Right cardiac atrium (tissue), 5 donors: ENCODE measurements at regions not wholly inside any gene's neighbourhood (a gene's known extent, or its start where the extent isn't known, plus 50 kb on each side); places are given as distances from the start of the nearest gene placed in this dataset.

Experiments used
- ATAC-seq, 2 donors: fragments of 200-7000 bp; cut with Tn5 transposase; one replicate each; pipeline versions ENCODE4 v1.8.0 to v1.9.1; 2020; ENCODE audit warnings: moderate library complexity in 2 of 2, mild to moderate bottlenecking in 1 of 2
- DNase-seq, 3 donors: peaks; one replicate each; pipeline ENCODE4 v3.0.0-alpha.2; 2020
- H3K27ac ChIP-seq: one replicate; pipeline ENCODE4 v1.5.1; 2013; ENCODE audit warnings: mild to moderate bottlenecking, low read length, control low read depth, moderate library complexity
- H3K27me3 ChIP-seq: one replicate; pipeline ENCODE4 v1.6.1; 2013; ENCODE audit not compliant: control insufficient read depth, insufficient read depth
- H3K4me1 ChIP-seq: one replicate; pipeline ENCODE4 v1.6.1; 2013; ENCODE audit warnings: low read length; ENCODE audit not compliant: control insufficient read depth, insufficient read depth
- H3K4me3 ChIP-seq: one replicate; pipeline ENCODE4 v1.5.1; 2013; ENCODE audit warnings: low read length, control low read depth
- H3K9me3 ChIP-seq: one replicate; pipeline ENCODE4 v1.6.1; 2013; ENCODE audit warnings: low read length; ENCODE audit not compliant: control insufficient read depth
- WGBS: extraction: QIAGEN DNeasy Blood & Tissue Kit; methylation state at CpG from one replicate; pipeline ENCODE4 v1.1.7; 2013; 5-methylcytosine and 5-hydroxymethylcytosine counted together
- intact Hi-C, 4 donors: fragments of 100-400 bp; cut with DNase I; formaldehyde crosslinking; loops; one replicate each; pipeline versions ENCODE4 v1.11.0 to v1.14.0; 2022 to 2023
- donor health status: healthy with polysubstance abuse.
- donor health status: DM: no; HTN: yes; CAD: no.
- donor health status: DM: no; HTN: no; CAD: no.
- donor health status: DM: no; HTN: yes; CAD: no; lungs with severe emphysema.
- donor health status: DM: yes; HTN: yes; CAD: no.

- no peak for ATAC-seq
- intact Hi-C loops = no loop called here
- Histone ChIP-seq H3K4me1 (no peaks in the 10 kb centered on the region), H3K27me3 (no peaks in the 10 kb centered on the region), H3K9me3 (no peaks in the 10 kb centered on the region), H3K4me3 (no peak overlapping the region), H3K27ac (no peak overlapping the region)
- WGBS = 77% methylated on average over 1 of the region's 1 CpG
- no peak for DNase-seq
These were observed 2371.7 kb upstream of the C9orf72 start for GRCh38 chr9:29945012-29945411.

- WGBS = 61% methylated on average over 2 of the region's 2 CpGs
- DNase-seq (no peak), ATAC-seq (no peak)
- Histone ChIP-seq H3K4me3 (no peak overlapping the region), H3K27me3 (no peaks in the 10 kb centered on the region), H3K4me1 (no peaks in the 10 kb centered on the region), H3K9me3 (no peaks in the 10 kb centered on the region), H3K27ac (no peak overlapping the region)
- intact Hi-C loops = no loop called here
These were observed 2385.2 kb upstream of the C9orf72 start for GRCh38 chr9:29958469-29958868.

GRCh38 chr9:29965834-29966233 lies 2392.6 kb upstream of the C9orf72 start:
- Histone ChIP-seq H3K27me3 (no peaks in the 10 kb centered on the region), H3K27ac (no peak overlapping the region), H3K4me3 (no peak overlapping the region), H3K9me3 (no peaks in the 10 kb centered on the region), H3K4me1 (no peaks in the 10 kb centered on the region)
- intact Hi-C loops = no loop called here
- DNase-seq (no peak), ATAC-seq (no peak)
- WGBS = 57% methylated on average over 6 of the region's 6 CpGs

GRCh38 chr9:29966247-29966646 lies 2393.0 kb upstream of the C9orf72 start:
- Histone ChIP-seq H3K27ac (no peak overlapping the region), H3K4me3 (no peak overlapping the region), H3K9me3 (no peaks in the 10 kb centered on the region), H3K4me1 (no peaks in the 10 kb centered on the region), H3K27me3 (no peaks in the 10 kb centered on the region)
- WGBS = 43% methylated on average over 2 of the region's 2 CpGs
- no peak for DNase-seq
- intact Hi-C loops = no loop called here
- ATAC-seq = no peak

GRCh38 chr9:29968831-29969230 lies 2395.6 kb upstream of the C9orf72 start:
- Histone ChIP-seq H3K27ac (no peak overlapping the region), H3K27me3 (no peaks in the 10 kb centered on the region), H3K4me3 (no peak overlapping the region), H3K4me1 (no peaks in the 10 kb centered on the region), H3K9me3 (no peaks in the 10 kb centered on the region)
- intact Hi-C loops = no loop called here
- ATAC-seq = no peak
- 97% methylated on average over 3 of the region's 3 CpGs for WGBS
- DNase-seq = no peak

- no peak for DNase-seq
- no peak overlapping the region for H3K27ac ChIP-seq
- no peak overlapping the region for H3K4me3 ChIP-seq
- WGBS = 84% methylated on average over 5 of the region's 5 CpGs
- H3K4me1 ChIP-seq = no peaks in the 10 kb centered on the region
- no peak for ATAC-seq
- intact Hi-C loops = no loop called here
- no peaks in the 10 kb centered on the region for H3K27me3 ChIP-seq
- H3K9me3 ChIP-seq = no peaks in the 10 kb centered on the region
These were observed 2396.1 kb upstream of the C9orf72 start for GRCh38 chr9:29969408-29969807.

- 85% methylated on average over 15 of the region's 15 CpGs for WGBS
- H3K27me3 ChIP-seq = no peaks in the 10 kb centered on the region
- no peak overlapping the region for H3K4me3 ChIP-seq
- no peaks in the 10 kb centered on the region for H3K4me1 ChIP-seq
- ATAC-seq (no peak), DNase-seq (peak in 1 of 3 donors; percentile 40)
- H3K9me3 ChIP-seq = no peaks in the 10 kb centered on the region
- intact Hi-C loops = no loop called here
- H3K27ac ChIP-seq = no peak overlapping the region
These were observed 2396.8 kb upstream of the C9orf72 start for GRCh38 chr9:29969856-29970647.

GRCh38 chr9:29974197-29974596 lies 2400.9 kb upstream of the C9orf72 start:
- DNase-seq (no peak), ATAC-seq (no peak)
- Histone ChIP-seq H3K4me3 (no peak overlapping the region), H3K4me1 (no peaks in the 10 kb centered on the region), H3K27ac (no peak overlapping the region), H3K27me3 (no peaks in the 10 kb centered on the region), H3K9me3 (no peaks in the 10 kb centered on the region)
- 62% methylated on average over 1 of the region's 1 CpG for WGBS
- intact Hi-C loops = no loop called here

GRCh38 chr9:29976981-29977380 lies 2403.7 kb upstream of the C9orf72 start:
- intact Hi-C loops = no loop called here
- Histone ChIP-seq H3K9me3 (no peaks in the 10 kb centered on the region), H3K4me3 (no peak overlapping the region), H3K27me3 (no peaks in the 10 kb centered on the region), H3K27ac (no peak overlapping the region), H3K4me1 (no peaks in the 10 kb centered on the region)
- no peak for DNase-seq
- ATAC-seq = no peak
- WGBS = 63% methylated on average over 4 of the region's 4 CpGs

GRCh38 chr9:29981013-29981412 lies 2403.4 kb upstream of the ACO1 start:
- WGBS = 66% methylated on average over 4 of the region's 4 CpGs
- no peaks in the 10 kb centered on the region for H3K9me3 ChIP-seq
- H3K4me1 ChIP-seq = no peaks in the 10 kb centered on the region
- H3K4me3 ChIP-seq = no peak overlapping the region
- no peaks in the 10 kb centered on the region for H3K27me3 ChIP-seq
- intact Hi-C loops = no loop called here
- H3K27ac ChIP-seq = no peak overlapping the region
- DNase-seq = no peak
- no peak for ATAC-seq

GRCh38 chr9:29999645-30000044 lies 2384.8 kb upstream of the ACO1 start:
- Histone ChIP-seq H3K27me3 (no peaks in the 10 kb centered on the region), H3K4me1 (no peaks in the 10 kb centered on the region), H3K9me3 (peaks cover 2% of the 10 kb centered on the region), H3K4me3 (no peak overlapping the region), H3K27ac (no peak overlapping the region)
- ATAC-seq (no peak), DNase-seq (no peak)
- intact Hi-C loops = no loop called here

- H3K9me3 ChIP-seq = no peaks in the 10 kb centered on the region
- H3K4me3 ChIP-seq = no peak overlapping the region
- ATAC-seq = no peak
- DNase-seq = no peak
- H3K27ac ChIP-seq = no peak overlapping the region
- 35% methylated on average over 3 of the region's 3 CpGs for WGBS
- intact Hi-C loops = no loop called here
- H3K4me1 ChIP-seq = no peaks in the 10 kb centered on the region
- H3K27me3 ChIP-seq = no peaks in the 10 kb centered on the region
These were observed 2373.8 kb upstream of the ACO1 start for GRCh38 chr9:30010691-30011090.
